ENCODE measurements at regions not wholly inside any gene's neighbourhood (a gene's known extent, or its start where the extent isn't known, plus 50 kb on each side); places are given as distances from the start of the nearest gene placed in this dataset.

DNA sequence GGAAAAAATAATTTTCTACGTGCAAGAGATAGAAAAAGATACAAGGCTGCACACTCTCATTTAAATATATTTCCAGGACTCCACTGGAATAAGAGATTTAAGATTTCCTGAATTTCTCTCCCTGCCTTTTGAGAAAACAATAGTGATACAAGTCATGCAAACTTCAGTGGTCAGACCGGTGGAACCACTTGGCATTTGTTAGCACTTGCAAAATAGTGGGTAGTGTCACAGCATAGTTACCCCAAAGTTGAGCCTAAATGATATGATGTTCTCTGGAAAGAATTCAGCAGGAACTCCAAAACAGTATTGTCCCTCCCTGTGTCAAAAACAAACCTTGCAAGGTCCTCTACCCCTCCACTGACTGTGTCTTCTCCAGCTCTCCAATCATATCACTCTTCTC lies 102.3 kb downstream of the ANKRD50 start:
- Histone ChIP-seq H3K27ac (no peak overlapping the region), H3K36me3 (no peaks in the 10 kb centered on the region), H3K4me3 (no peak overlapping the region), H3K9me3 (no peaks in the 10 kb centered on the region), H3K27me3 (replicated peaks in 1 of 7) (no peaks in the 10 kb centered on the region), H3K4me1 (no peaks in the 10 kb centered on the region)
- 65 to 75% (median 75%) methylated on average over 2 of the region's 2 CpGs for WGBS, 5 donors
- intact Hi-C loops (cut with DNase I; ENCODE audit: low total_unique reads): no loop called here
- DNase-seq: no peak
- no peak for TF ChIP-seq POLR2A (IDR thresholded peaks at IDR 0.05)
- no peak for TF ChIP-seq POLR2AphosphoS5 (IDR thresholded peaks at IDR 0.05)
- TF ChIP-seq, protein P1, sequence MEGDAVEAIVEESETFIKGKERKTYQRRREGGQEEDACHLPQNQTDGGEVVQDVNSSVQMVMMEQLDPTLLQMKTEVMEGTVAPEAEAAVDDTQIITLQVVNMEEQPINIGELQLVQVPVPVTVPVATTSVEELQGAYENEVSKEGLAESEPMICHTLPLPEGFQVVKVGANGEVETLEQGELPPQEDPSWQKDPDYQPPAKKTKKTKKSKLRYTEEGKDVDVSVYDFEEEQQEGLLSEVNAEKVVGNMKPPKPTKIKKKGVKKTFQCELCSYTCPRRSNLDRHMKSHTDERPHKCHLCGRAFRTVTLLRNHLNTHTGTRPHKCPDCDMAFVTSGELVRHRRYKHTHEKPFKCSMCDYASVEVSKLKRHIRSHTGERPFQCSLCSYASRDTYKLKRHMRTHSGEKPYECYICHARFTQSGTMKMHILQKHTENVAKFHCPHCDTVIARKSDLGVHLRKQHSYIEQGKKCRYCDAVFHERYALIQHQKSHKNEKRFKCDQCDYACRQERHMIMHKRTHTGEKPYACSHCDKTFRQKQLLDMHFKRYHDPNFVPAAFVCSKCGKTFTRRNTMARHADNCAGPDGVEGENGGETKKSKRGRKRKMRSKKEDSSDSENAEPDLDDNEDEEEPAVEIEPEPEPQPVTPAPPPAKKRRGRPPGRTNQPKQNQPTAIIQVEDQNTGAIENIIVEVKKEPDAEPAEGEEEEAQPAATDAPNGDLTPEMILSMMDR (IDR thresholded peaks at IDR 0.05 in 8 of 11, conservative IDR thresholded peaks at IDR 0.05 in 3 of 11): no peak

Small RNAs in the stretch of these regions (small RNA-seq; reads per million reads assigned to genes)
- gene AC093767.1: 0 reads per million in 4 donors
